A204.1 (cell line): ENCODE measurements at regions not wholly inside any gene's neighbourhood (a gene's known extent, or its start where the extent isn't known, plus 50 kb on each side); places are given as distances from the start of the nearest gene placed in this dataset.

Experiments
- FAIRE-seq: peaks from 2 replicates; lab custom pipeline; 2012; peaks lifted over from hg19 to GRCh38; lab: Jason Lieb, UNC

DNA sequence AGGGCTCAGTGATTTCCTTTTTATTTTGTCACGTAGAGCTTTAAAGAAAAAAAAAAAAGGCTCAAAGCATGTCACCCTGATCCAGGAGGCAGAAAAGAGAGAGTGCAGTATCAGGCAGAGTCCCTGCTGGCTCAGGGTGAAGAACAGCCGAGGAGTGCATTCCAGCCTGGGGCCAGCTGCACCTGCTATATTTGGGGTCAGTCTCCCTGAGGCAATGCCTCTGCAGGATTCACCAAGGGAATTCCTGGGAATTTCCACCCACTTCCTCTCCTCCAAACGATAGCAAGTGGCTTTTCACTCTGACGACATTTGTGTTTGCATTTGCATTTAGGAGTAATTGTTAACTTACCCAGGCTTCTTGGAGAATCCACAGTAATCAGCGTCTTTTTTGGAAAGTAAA, 202.9 kb upstream of the CTNNB1 start:
- no peak for FAIRE-seq

DNA sequence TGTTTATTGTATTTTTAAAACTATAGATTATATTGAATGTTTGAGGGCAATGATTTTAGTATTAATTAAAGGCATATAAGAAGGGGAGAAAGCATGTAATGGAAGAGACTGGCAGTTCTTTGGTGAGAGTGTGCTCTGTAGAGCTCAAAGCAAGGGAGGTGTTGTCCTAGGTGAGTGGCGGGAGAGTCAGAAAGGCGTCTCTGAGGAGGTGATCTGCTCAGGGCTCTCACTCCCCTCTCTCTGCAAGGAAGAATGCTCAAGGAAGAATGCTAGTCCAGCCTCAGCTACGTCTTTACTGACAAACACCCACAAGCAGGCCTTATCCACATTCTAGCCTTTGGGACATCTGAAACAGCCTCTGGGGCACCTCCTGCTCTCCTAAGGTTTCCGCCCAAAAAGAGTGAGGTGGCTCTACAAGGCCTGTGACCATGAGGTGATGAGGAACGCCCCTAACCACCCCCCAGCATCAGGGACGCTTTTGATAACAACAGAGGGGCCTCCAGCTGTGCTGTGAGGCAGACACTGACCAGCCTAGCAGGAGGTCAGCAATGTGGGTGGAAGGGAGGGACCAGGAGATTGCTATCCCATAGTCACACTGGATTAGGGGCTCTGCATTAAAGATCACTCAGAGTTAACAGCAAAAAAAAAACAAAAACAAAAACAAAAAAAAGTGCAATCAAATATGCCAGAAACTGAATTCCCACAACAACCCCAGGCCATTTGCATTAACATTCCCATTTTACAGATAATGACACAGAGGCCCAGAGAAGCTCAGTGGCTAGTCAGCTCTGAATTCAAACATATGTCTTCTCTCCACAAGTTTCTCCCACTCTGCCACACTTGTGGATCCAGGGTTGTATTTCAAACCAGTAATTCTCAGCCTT, 202.2 kb upstream of the CTNNB1 start:
- no peak for FAIRE-seq

DNA sequence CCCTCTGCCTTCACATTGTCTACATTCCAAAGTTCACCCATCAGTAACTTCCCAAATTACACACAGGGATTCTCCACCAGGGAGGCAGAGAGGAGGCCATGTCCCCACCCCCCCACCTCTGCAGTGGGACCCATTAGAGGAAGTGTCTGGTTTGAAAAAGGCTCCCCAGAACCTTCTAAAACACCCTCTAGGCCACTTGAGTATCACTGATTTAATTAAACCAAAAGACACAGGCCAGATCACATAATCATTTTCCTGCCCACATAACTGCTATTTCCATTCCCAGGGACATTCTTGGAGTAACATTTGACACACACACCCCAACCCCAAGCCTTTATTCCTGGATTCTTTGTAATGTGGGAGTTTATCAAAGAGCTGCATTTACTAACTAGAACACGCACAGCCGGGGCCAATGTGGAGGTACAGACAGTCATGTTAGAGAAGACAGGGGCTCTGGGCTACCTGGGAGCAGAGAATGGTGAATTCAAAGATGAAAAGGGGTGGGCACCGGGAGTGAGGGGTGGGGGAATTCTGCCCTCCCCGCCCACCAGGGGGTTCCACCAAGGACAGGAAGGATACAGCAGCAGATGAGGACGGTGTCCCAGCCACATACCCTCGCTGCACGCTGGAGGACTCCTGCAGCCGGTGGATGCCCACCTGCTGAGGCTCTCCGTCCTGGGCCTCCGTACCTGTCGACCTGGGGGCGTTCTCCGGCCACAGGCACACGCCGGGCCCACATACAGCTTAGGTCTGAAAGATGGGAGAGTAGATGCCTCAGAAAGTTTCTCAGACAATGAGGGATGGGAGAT, 201.4 kb upstream of the CTNNB1 start:
- no peak for FAIRE-seq

DNA sequence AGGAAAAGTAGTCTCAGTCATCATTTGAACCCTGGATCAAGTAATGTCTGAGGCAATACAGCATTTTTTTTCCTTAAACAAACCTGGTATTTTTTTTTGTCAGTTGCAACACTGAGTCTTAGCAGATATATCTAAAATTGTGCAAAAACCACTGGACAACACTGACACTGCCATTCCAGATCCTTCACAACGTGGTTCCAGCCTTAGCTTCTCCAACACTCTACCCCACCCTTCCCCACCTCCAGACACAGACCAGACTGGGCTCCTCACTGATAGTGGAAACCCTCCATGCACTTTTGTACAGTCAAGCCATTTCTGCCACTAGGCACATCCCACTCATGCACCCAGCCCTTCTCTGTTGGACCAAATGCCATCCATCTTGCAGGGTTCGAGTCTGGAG, 199.6 kb upstream of the CTNNB1 start:
- no peak for FAIRE-seq

DNA sequence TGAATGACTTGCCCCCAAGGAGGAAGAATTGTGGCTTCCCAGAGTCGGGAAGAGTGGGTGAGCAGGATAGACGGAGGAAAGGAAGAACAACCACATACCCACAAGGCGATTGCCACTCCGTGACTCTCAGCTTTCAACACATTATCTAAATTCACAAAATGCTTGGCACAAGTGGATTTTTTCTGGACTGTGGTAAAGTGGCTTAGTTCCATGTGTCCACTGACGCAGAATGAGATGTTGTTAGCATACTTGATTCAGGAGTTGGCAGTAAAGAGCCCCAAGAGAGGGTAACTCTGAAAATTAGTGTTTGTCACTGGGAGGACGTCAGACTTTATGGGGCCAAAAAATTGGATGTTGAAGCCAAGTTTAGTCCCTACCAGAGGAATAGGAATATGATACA, 198.8 kb upstream of the CTNNB1 start:
- FAIRE-seq, result no peak

DNA sequence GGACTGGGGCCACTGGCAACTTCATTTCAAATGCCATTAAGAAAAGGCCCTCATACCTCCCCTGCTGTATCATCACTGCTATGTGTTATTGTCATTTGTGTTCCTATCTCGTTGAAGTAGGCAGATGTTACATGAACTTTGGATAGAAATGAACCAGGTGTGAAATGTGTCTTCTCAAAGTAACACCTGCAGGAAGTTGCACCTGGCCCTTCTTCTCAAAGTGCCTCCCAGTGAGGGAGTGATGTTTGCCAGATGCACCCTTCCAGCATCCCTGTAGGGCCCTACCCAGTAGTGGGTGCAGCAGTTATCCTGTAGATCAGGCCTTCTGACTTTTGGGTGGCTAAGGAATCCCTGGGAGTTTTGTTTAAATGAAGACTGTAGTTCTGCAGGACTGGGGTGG, 197.7 kb upstream of the CTNNB1 start:
- FAIRE-seq, result no peak

DNA sequence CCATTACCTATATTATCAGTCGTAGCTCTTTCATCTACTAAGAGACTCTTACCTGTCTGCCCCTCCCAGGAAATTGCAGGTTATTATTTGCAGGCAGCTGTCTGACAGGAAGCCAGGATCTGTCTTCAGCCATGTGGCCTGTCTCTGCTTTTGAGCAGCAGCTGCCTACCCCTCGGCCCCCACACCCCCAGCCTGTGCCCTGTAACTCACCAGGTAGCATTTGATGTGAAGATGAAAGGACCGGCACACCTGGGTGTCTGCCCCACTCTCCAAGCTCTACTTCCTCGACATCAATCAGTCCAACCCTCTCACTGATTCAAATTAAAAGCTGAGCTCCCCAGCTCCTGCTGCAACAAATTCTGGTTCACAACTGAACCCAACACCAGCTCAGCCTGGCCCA, 197.2 kb upstream of the CTNNB1 start:
- FAIRE-seq, result no peak

DNA sequence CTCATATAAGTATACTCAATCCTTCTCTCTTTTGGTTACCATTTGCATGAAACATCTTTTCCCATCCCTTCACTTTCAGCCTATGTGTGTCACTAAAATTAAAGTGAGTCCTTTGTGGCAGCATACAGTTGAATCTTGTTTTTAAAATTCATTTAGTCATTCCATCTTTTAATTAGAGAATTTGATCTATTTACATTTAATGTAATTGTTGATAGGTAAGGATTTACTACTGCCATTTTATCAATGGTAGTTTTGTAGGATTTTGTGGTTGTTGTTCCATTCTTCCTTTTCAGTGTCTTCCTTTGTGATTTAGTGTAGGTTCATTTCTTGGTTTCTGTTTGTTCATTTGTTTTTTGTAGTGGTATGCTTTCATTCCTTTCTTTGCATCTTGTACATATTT, 191.9 kb upstream of the CTNNB1 start:
- FAIRE-seq, result no peak

DNA sequence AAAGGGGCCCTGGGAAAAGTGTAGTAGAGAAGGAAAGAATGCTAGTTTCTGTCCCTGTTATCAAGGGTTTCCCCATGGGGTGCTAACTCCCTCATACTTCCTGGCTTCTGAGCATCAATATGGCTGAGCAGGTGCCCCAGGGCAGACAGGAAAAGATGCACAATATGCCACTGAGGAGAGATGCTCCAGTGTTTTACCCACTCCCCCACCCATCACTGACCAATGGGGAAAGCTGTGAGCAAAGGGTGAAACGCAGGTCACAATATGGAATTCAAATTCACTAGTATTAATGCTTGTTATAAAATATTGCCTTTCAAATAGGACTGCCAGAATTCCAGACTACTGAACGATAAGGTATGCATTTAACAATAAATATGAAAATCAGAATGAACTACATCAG, 187.5 kb upstream of the CTNNB1 start:
- no peak for FAIRE-seq

DNA sequence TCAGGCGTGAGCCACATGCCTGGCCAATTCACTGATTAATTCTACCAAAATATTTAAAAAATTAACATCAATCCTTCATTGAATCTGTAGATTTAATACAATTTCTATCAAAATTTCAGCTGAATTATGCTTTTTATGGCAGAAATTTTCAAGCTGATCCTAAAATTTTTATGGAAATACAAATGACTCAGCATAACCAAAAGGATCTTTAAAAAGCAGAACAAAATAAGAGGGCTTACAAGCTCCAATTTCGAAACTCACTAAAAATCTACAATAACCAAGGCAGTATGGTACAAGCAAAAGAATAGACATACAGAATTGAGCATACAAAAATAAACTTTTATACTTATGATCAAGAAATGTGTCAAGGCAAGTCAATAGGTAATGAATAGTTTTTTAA, 180.4 kb upstream of the CTNNB1 start:
- no peak for FAIRE-seq

DNA sequence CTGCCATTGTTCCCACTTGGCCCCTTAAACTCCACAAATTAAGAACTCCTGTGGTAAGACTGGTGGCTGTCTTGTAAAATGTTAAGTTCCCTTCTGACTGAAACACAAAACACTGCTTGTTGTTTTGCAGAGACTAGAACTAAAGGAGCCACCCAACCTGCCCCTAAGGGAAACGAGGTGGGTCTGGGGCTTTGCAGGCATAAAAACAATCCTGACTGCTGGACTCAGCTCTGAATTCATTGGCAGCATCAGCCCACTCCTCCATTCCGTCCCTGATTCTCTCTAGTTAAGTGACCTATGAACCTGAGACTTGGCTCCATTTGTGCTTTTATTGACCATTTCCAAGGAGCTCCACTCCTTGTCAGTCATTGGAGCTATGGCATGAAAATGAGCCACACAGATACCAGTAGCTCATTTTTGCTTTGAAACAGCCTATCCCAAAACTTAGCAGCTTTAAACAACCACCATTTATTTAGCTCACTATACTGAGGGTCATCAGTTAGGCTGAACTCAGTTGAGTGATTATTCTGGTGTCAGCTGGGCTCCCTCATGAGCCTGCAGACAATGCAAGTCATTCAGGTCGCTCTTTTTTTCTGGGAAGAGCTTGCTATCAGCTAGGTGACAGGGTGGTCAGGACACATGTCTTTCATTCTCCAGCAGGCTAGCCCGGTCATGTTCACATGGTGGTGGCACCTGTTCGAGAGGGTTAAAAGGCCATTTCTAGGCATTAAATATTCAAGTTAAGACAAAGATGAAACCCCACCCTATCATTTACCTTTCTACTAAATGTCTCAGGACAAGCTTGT, 175.1 kb upstream of the CTNNB1 start:
- FAIRE-seq, result no peak

DNA sequence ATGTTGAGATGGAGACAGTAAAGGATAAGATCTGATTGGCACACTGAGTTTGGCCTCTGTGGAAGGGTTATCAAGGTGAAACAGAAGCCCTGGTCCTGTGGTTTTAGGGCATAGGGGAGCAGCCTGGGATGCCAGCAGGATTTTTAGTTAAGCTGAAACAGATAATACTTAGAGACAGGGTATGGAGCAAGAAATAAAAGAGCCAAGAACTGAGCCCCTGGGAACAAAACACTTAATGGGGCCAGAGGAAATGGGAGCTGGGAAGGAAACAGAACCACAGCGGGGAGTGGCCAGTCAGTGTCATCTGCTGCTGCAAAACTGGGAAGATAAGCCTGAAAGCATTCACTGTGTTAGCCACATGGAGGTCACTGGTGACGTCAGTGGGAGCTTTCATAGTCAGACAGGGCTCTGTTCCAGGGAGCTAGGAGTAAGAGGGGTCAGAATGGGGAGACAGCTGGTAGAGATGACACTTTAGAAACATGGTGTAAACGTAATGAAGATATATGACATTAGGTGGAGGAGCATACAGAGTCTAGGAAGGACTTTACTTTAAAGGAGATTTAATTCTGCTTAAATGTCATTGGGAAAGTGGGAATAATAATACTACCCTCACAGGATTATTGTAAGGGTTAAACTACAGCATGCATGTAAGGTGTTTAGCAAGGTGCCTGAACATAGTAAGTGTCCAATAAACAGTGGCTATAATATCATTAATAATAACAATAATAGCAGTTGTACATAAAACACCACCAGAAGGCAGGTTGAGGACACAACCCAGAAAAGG, 172.7 kb upstream of the CTNNB1 start:
- FAIRE-seq, result no peak

DNA sequence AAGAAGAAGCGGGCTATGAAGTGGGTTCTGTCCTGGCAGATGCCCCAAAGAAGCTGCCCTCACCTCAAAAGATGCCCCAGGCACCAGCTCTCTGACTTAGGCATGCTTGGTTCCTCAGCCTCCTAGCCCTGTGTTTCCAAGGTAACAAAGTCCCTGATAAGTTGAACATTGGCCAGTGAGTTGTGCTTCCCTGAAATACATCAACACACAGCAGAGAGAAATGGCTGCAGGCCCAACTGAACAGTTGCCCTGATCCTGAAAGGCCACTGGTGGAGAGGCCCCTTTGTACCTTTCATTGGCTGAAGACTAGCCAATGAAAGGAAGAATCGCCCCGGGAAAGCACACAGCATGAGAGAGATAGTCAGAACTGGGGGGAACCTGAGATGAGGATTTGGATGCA, 169.9 kb upstream of the CTNNB1 start:
- no peak for FAIRE-seq

DNA sequence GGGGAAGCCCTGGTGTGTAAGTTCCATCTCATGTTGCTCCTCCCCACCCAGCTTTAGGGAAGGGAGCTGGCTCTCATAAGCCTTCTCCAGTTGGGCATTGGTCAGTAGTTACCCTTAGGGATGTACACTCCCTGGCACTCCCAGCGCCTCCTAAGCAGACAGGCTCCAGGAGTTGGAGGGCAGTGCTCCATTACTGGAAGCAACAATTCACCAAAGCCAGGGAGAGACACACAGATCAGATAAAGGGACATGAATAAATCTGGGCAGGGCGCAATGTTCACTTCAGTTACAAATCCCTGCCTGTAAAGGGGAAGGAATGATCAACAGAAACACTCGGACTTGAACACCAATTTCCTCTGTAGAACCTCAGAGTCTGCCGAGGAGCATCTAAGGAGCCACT, 169.1 kb upstream of the CTNNB1 start:
- no peak for FAIRE-seq

DNA sequence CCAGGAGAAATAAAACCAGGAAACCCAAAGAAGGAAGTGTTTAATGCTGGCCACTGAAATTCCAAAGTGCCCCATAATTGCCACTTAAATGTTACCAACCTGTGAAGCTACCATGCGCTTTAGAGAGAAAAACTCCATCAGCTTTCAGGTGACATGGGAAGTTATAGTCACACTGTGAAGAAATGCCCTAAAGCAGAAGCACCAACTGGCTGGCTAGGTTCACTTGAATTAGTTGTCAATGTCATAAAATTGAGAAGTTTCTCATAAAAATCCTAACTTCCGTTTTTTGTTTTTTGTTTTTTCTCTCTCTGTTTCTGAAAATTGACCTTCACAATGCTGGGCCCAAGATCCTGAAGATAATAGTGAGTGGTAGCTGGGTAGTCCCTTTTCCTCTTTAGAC, 167.9 kb upstream of the CTNNB1 start:
- FAIRE-seq, result no peak

DNA sequence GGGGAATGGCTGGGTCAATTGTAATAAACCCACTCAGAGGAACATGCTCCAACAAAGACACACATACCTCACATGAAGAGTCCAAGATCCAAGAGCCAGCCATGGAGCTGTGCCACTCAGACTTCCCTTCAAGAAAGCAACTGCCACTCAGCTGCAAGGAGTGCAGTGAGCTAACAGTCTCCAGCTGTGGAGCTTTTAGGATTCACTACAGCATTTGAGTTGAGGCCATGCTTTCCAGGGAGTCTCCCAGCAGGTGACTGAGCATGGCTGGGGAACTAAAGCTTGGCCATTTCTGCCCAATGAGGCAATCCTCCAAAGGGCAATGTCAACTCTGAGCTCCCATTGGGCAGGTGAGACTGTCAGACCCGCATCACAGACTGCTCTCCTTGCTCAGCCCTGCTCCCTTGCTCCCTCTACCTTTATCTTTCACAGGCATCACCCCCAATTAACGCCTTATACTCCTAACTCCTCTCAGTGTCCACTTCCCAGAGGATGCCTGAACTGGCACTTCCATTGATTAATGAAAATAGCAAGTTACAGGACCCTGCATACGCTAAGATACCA, 165.3 kb upstream of the CTNNB1 start:
- no peak for FAIRE-seq

DNA sequence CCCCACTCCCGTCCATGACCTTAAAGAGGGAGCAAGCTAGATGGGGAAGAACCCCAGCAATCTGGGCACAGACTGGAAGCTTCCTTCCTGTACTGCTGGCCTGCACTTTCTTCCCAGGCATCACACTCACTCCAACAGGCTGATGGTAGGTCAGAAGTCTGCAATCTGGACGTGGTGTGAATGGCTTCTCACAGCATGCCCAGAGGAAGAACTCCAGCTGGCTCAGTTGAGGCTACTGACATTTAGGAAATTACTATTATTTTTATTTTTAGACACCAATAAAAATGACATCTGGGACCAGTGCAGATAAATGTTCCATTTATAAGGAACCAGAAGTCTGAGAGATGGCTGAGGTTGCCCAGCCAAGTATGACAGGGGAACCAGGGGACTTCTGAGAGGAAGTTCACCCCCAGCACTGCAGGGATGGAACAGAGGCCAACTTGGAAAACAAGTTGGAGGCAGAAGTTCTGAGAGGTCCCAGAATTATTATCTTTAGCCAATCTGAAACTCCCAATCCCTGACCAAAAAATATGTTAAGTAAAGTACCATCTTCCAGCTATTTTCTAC, 163.8 kb upstream of the CTNNB1 start:
- no peak for FAIRE-seq

DNA sequence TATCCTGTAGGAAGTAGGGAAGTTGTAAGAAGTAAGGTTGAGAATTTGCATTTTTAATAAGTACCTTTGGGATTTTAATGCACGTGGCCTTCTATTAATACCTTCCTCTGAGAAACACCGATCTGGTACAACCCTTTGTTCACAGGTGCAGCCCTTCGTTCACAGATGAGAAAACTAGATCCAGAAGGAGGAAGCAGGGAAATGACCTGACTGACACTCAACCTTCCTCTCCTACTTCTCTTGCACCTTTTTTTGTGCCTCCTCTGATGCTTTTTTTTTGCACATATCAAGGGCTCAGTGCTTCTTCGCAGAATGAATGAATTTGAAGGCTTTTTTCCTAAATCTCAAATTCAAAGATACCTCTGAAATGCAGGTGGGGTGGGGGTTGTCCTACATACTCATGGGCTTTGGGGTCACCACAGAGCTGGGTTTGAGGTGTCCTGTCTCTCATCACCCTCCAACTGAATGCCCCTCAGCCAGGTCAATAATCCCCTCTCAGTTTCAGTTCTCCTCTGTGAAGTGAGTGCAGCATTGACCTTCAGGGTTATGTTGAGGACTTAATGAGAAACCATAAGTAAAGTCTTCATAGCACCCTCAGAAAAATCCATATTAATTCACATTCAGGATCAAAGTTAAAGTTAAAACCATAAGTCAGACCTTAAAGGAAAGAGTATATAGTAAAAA, 161.5 kb upstream of the CTNNB1 start:
- FAIRE-seq, result no peak

DNA sequence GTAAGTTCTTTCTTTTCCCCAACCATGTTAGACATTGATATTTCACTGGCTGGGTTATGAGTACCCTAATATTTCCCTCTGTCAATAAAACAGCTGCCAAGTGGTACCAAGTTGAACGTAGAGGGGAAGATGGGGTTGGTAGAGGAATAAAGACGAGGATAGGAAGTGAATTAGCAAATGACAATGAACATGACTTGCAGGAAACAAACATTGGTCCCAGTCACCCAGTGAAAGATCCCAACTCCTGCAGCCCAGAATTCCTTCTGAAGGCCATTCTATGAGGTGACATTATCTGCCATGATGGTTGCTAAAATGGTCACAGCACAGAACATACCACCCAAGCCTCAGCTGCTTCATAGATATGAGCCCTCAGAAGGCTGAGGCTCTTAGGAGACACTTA, 159.0 kb upstream of the CTNNB1 start:
- no peak for FAIRE-seq

DNA sequence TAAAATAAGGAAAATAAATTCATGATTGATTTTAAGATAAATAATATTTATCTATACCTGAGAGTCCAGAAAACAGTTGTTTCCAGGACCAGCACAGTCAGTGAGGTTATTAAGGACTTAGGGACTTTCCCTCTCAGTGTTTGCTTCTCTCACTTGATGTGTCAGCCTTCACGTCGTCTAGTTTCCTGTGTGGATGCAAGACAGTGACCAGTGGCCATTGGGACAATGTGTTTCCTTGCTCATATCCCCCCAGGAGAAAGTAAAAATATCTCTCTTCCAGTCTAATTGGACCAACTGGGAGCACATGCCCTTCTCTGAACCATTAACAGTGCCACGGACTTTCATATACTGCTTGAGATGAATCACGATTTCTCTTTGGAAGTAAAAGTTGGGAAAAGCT, 157.8 kb upstream of the CTNNB1 start:
- FAIRE-seq, result no peak

DNA sequence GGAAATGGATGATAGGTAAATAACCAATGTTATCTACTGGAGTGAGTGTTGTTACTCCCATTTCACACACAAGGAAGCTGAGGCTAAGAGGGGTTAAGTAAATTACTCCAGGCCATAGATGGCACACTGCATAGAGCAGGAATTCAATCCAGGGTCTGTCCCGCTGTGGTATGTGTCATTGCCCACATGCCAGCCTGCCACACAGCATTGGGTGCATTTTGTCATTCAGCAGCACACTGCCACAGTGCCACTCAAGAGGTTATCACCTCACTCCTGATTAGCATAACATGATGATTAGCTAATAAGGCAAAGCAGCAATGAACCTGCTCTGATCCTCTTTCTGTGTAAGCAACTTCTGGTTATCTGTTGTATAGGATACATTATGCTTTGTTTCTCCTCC, 157.4 kb upstream of the CTNNB1 start:
- no peak for FAIRE-seq
